ENCODE measurements at regions not wholly inside any gene's neighbourhood (a gene's known extent, or its start where the extent isn't known, plus 50 kb on each side); places are given as distances from the start of the nearest gene placed in this dataset.

DNA sequence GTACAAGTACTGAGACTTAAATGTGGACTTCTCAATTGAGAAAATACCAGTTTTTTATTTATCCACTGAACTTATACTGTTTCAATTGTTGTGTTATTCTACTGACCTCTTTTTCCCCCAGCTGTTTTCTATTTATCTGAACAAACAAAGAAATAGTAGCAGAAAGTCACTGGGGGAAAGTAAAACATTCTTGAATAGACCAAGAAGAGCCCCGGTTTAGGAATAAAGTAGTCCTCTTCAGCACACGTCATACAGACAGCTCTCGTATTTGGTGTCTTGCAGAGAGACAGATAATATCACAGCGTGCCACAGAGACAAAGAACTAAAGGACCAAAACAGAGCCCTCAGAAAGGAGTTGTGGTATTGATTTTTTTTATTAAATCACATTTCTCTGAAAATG, 1159.1 kb upstream of the CDH8 start:
- Histone ChIP-seq H3K27ac (ENCODE audit: low read length) (no peak overlapping the region), H2AFZ (ENCODE audit: low read depth, low read length) (no peak overlapping the region), H3K27me3 (ENCODE audit: insufficient read depth, low read depth, low read length) (no peaks in the 10 kb centered on the region), H3K4me2 (ENCODE audit: low read length) (no peak overlapping the region), H3K4me3 (ENCODE audit: low read length) (no peak overlapping the region), H4K20me1 (ENCODE audit: insufficient read depth) (no peaks in the 10 kb centered on the region), H3K36me3 (ENCODE audit: insufficient read depth, low read length) (no peaks in the 10 kb centered on the region), H3K9me2 (ENCODE audit: insufficient read depth, low read length) (no peaks in the 10 kb centered on the region), H3K9ac (ENCODE audit: low read length) (no peak overlapping the region), H3K9me3 (ENCODE audit: low read length) (no peaks in the 10 kb centered on the region), H3K79me2 (replicated peaks; ENCODE audit: insufficient read depth, low read length) (no peaks in the 10 kb centered on the region), H3F3A (ENCODE audit: insufficient read depth, low read length, poor library complexity, severe bottlenecking) (no peaks in the 10 kb centered on the region)
- no peak for TF ChIP-seq EZH2 (IDR thresholded peaks at IDR 0.05; ENCODE audit: borderline replicate concordance, insufficient read depth, low read length, poor library complexity, severe bottlenecking)
- no peak for TF ChIP-seq RAD21 (conservative IDR thresholded peaks at IDR 0.05)
- no peak for TF ChIP-seq CTCF (IDR thresholded peaks at IDR 0.05; ENCODE audit: poor library complexity, severe bottlenecking)
- TF ChIP-seq POLR2AphosphoS5 (IDR thresholded peaks at IDR 0.05), result no peak
- no peak for TF ChIP-seq EP300 (conservative IDR thresholded peaks at IDR 0.05; ENCODE audit: poor library complexity, severe bottlenecking)
- TF ChIP-seq TAF1 (IDR thresholded peaks at IDR 0.05; ENCODE audit: low read depth), result no peak
- TF ChIP-seq REST (IDR thresholded peaks at IDR 0.05; ENCODE audit: borderline replicate concordance), result no peak
- no peak for TF ChIP-seq SMC3 (conservative IDR thresholded peaks at IDR 0.05; ENCODE audit: poor library complexity)
- no peak for TF ChIP-seq MXI1 (conservative IDR thresholded peaks at IDR 0.05; ENCODE audit: poor library complexity, severe bottlenecking)

DNA sequence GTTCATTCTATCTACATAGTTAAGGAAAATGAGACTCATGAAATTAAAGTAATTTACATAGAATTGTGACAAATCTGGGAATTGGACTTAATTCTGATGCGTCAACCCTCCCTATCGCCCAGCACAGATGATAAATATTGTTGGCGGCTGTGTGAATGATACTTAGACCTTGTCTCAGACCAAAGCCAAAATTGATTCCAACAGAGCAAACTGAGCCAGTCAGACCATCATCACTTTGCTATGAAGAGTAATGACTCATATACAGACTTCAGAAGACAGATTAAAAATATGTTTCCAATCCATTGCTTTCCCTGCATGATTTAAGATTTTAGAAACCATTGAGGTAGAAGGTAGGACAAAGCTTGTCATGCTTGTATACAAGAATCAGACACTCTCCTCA, 1156.7 kb upstream of the CDH8 start:
- no peak for TF ChIP-seq REST (IDR thresholded peaks at IDR 0.05; ENCODE audit: borderline replicate concordance)
- no peak for TF ChIP-seq EZH2 (IDR thresholded peaks at IDR 0.05; ENCODE audit: borderline replicate concordance, insufficient read depth, low read length, poor library complexity, severe bottlenecking)
- H3K9me2 ChIP-seq (ENCODE audit: insufficient read depth, low read length), result no peaks in the 10 kb centered on the region
- no peaks in the 10 kb centered on the region for H3K9me3 ChIP-seq (ENCODE audit: low read length)
- H3K27ac ChIP-seq (ENCODE audit: low read length), result no peak overlapping the region
- no peaks in the 10 kb centered on the region for H3K27me3 ChIP-seq (ENCODE audit: insufficient read depth, low read depth, low read length)
- H3K36me3 ChIP-seq (ENCODE audit: insufficient read depth, low read length), result no peaks in the 10 kb centered on the region
- no peak overlapping the region for H3K9ac ChIP-seq (ENCODE audit: low read length)
- H2AFZ ChIP-seq (ENCODE audit: low read depth, low read length), result no peak overlapping the region
- H3K4me3 ChIP-seq (ENCODE audit: low read length), result no peak overlapping the region
- no peaks in the 10 kb centered on the region for H3K79me2 ChIP-seq (replicated peaks; ENCODE audit: insufficient read depth, low read length)
- no peak overlapping the region for H3K4me2 ChIP-seq (ENCODE audit: low read length)
- no peaks in the 10 kb centered on the region for H4K20me1 ChIP-seq (ENCODE audit: insufficient read depth)
- H3F3A ChIP-seq (ENCODE audit: insufficient read depth, low read length, poor library complexity, severe bottlenecking), result no peaks in the 10 kb centered on the region
